MM.1S (cell line): ENCODE measurements at regions not wholly inside any gene's neighbourhood (a gene's known extent, or its start where the extent isn't known, plus 50 kb on each side); places are given as distances from the start of the nearest gene placed in this dataset.
A peak's percentile ranks its signal among the peaks of the same experiment; 100 is the strongest.

Experiments used
- DNase-seq: peaks from one replicate; pipeline ENCODE4 v3.0.0-alpha.2; 2015
- H2AFZ ChIP-seq: fragments of 300-600 bp; sonication (generic); 2 replicates; pipeline ENCODE4 v1.6.0; 2016; ENCODE audit warnings: antibody characterized with exemption, low read length
- H3F3A ChIP-seq: fragments of 300-600 bp; sonication (generic); 2 replicates; pipeline ENCODE4 v1.6.1; 2016; ENCODE audit warnings: mild to moderate bottlenecking, antibody characterized with exemption, low read length, moderate library complexity, mixed read lengths; ENCODE audit not compliant: insufficient read depth
- H3K27ac ChIP-seq: fragments of 300-600 bp; sonication (generic); 2 replicates; pipeline ENCODE4 v1.5.1; 2016; ENCODE audit warnings: mild to moderate bottlenecking, low read length
- H3K27me3 ChIP-seq: fragments of 300-600 bp; sonication (generic); replicated peaks from 2 replicates; pipeline ENCODE4 v1.6.0; 2016; ENCODE audit warnings: low read length; ENCODE audit not compliant: insufficient read depth
- H3K36me3 ChIP-seq: fragments of 300-600 bp; sonication (generic); replicated peaks from 2 replicates; pipeline ENCODE4 v1.6.1; 2016; ENCODE audit warnings: mild to moderate bottlenecking, low read length, mixed read lengths; ENCODE audit not compliant: insufficient read depth
- H3K4me1 ChIP-seq: fragments of 300-600 bp; sonication (generic); 2 replicates; pipeline ENCODE4 v1.6.1; 2016; ENCODE audit warnings: low read length, mixed read lengths
- H3K4me2 ChIP-seq: fragments of 300-600 bp; sonication (generic); 2 replicates; pipeline ENCODE4 v1.6.0; 2016; ENCODE audit warnings: low read depth, low read length
- H3K4me3 ChIP-seq: fragments of 300-600 bp; sonication (generic); 2 replicates; pipeline ENCODE4 v1.5.1; 2016; ENCODE audit warnings: low read length, mixed read lengths
- H3K79me2 ChIP-seq: fragments of 300-600 bp; sonication (generic); 2 replicates; pipeline ENCODE4 v1.6.1; 2016; ENCODE audit warnings: mixed run types, low read length, mixed read lengths
- H3K9ac ChIP-seq: fragments of 300-600 bp; sonication (generic); 2 replicates; pipeline ENCODE4 v1.6.1; 2016; ENCODE audit warnings: low read length, mixed read lengths
- H3K9me2 ChIP-seq: fragments of 300-600 bp; sonication (generic); replicated peaks from 2 replicates; pipeline ENCODE4 v1.6.1; 2016; ENCODE audit warnings: mild to moderate bottlenecking, low read length, mixed read lengths; ENCODE audit not compliant: insufficient read depth
- H3K9me3 ChIP-seq: fragments of 300-600 bp; sonication (generic); replicated peaks from 2 replicates; pipeline ENCODE4 v1.6.1; 2016; ENCODE audit warnings: mild to moderate bottlenecking, low read length, mixed read lengths; ENCODE audit not compliant: insufficient read depth
- H4K20me1 ChIP-seq: fragments of 300-600 bp; sonication (generic); 2 replicates; pipeline ENCODE4 v1.6.1; 2016; ENCODE audit warnings: mild to moderate bottlenecking, low read length, moderate library complexity, mixed read lengths; ENCODE audit not compliant: insufficient read depth
- EZH2 ChIP-seq: fragments of 300-600 bp; sonication (generic); optimal IDR thresholded peaks from 2 replicates; pipeline ENCODE3; 2017; ENCODE audit warnings: low read depth, mild to moderate bottlenecking, antibody characterized with exemption, low read length, mixed read lengths
- EZH2phosphoT487 ChIP-seq: fragments of 300-600 bp; sonication (generic); IDR thresholded peaks from 2 replicates; pipeline ENCODE4 v1.6.1; 2018; ENCODE audit warnings: antibody characterized with exemption, low read length
- TF ChIP-seq, protein P1 (sequence below): fragments of 300-600 bp; sonication (generic); IDR thresholded peaks from 2 replicates; pipeline ENCODE4 v1.5.1; 2016; ENCODE audit warnings: antibody characterized with exemption, low read length, mixed read lengths

DNA sequence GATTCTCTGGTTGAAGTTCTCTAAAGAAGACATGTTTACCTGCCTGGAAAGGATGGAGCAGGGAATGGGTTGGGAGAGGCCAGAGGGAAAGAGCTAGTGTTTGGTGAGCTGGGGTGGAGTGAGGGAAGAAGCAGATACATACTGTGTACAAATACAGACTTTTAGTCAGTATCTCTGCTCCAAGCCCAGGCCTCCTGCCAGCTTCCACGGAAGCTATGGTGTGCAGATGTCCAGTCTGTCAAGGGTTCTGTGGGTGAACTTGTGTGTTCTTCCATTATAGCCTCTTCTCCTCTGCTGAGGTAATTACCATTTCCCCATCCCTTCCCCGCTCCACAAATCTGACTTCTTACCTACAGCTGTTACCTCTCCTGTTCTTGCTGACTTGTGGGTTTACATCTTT lies 208.6 kb downstream of the HRH4 start:
- no peaks in the 10 kb centered on the region for H3K79me2 ChIP-seq
- H3K27me3 ChIP-seq: peaks cover 4% of the 10 kb centered on the region; the same call in 1 of the 2 replicates
- no peak overlapping the region for H3K9ac ChIP-seq
- no peaks in the 10 kb centered on the region for H3K36me3 ChIP-seq
- no peaks in the 10 kb centered on the region for H4K20me1 ChIP-seq
- no peaks in the 10 kb centered on the region for H3K9me2 ChIP-seq
- H3K4me1 ChIP-seq: peaks cover 6% of the 10 kb centered on the region
- no peak for DNase-seq
- TF ChIP-seq EZH2phosphoT487 (no peak), EZH2 (no peak)
- TF ChIP-seq, protein P1, sequence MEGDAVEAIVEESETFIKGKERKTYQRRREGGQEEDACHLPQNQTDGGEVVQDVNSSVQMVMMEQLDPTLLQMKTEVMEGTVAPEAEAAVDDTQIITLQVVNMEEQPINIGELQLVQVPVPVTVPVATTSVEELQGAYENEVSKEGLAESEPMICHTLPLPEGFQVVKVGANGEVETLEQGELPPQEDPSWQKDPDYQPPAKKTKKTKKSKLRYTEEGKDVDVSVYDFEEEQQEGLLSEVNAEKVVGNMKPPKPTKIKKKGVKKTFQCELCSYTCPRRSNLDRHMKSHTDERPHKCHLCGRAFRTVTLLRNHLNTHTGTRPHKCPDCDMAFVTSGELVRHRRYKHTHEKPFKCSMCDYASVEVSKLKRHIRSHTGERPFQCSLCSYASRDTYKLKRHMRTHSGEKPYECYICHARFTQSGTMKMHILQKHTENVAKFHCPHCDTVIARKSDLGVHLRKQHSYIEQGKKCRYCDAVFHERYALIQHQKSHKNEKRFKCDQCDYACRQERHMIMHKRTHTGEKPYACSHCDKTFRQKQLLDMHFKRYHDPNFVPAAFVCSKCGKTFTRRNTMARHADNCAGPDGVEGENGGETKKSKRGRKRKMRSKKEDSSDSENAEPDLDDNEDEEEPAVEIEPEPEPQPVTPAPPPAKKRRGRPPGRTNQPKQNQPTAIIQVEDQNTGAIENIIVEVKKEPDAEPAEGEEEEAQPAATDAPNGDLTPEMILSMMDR: no peak
- H3K9me3 ChIP-seq: no peaks in the 10 kb centered on the region
- H3K27ac ChIP-seq: no peak overlapping the region
- 0 out of 2 replicates have a peak, but pooled peaks cover 2% of the 10 kb centered on the region for H3F3A ChIP-seq
- no peak overlapping the region for H3K4me3 ChIP-seq
- H3K4me2 ChIP-seq: no peak overlapping the region
- H2AFZ ChIP-seq: no peak overlapping the region

DNA sequence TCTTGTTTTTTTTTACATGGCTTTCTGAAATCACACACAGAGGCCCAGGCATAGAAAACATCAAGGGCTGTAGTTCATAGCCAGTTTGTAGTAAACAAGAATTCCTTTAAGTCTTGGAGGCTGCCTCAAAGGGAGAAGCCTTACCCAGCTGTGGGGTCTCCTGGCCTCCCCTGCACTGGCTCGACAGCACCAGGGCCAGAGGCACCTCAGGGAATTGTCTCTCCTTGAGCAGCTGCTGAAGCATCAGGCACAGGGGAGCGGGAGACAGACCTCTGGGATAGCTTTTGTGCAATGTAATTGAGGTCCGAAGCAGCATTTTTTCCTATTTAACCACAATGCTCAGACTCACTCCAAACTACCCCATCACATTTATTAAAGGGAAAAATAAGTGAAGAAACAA lies 209.1 kb downstream of the HRH4 start:
- H3K27me3 ChIP-seq: no peaks in the 10 kb centered on the region
- H3K4me1 ChIP-seq: peaks cover 8% of the 10 kb centered on the region
- H3K36me3 ChIP-seq: no peaks in the 10 kb centered on the region
- no peaks in the 10 kb centered on the region for H3K9me2 ChIP-seq
- peaks cover 6% of the 10 kb centered on the region; the same call in 1 of the 2 replicates for H3F3A ChIP-seq
- TF ChIP-seq EZH2 (no peak), EZH2phosphoT487 (no peak)
- TF ChIP-seq, protein P1: no peak
- H2AFZ ChIP-seq: no peak overlapping the region
- no peak overlapping the region for H3K27ac ChIP-seq
- no peaks in the 10 kb centered on the region for H3K9me3 ChIP-seq
- H3K79me2 ChIP-seq: no peaks in the 10 kb centered on the region
- H3K9ac ChIP-seq: no peak overlapping the region
- H4K20me1 ChIP-seq: no peaks in the 10 kb centered on the region
- no peak overlapping the region for H3K4me3 ChIP-seq
- no peak for DNase-seq
- no peak overlapping the region for H3K4me2 ChIP-seq

DNA sequence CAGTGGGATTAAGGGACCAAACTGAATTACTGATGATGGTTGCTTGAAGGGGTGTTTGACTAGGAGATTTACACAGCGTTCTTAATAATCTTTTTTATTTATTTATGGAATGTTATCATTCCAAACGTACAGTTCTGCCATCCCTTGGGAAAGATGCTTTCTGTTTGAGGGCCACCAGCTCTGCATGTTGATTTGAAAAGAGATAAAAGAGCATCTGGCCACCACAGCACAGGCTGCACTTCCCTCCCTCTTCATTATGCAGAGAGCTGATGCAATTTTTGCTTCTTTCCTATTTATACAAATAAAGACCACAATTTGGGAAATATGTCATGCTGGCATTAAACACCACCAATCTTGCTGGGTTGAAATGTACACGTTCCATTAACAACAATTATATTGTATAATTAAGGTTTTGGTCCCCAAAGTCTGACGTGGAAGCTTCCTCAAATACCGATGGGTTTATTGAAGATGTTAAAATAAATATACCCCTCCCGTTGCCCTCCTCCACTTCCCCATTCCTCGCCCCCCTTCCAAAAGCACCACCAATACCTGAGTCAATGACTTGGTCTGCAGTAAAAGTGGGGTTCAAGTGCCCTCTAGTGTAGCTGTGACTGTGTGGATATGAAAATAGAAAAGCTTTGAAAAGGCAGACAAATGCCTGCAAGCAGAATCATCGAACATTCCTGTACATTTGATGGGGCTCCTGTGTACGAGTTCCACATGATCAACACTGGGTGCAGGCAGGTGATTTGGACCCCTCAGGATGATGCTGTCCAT lies 211.9 kb downstream of the HRH4 start:
- no peak for DNase-seq
- Histone ChIP-seq H3K9me2 (no peaks in the 10 kb centered on the region), H3K9me3 (no peaks in the 10 kb centered on the region), H3K27ac (no peak overlapping the region), H3K4me3 (no peak overlapping the region), H4K20me1 (no peaks in the 10 kb centered on the region), H3K36me3 (no peaks in the 10 kb centered on the region), H3K4me1 (peaks cover 13% of the 10 kb centered on the region), H3K27me3 (no peaks in the 10 kb centered on the region), H2AFZ (no peak overlapping the region), H3K79me2 (no peaks in the 10 kb centered on the region), H3K4me2 (no peak overlapping the region), H3K9ac (no peak overlapping the region), H3F3A (peaks cover 11% of the 10 kb centered on the region)
- no peak for TF ChIP-seq EZH2
- TF ChIP-seq, protein P1: peak; percentile 10; the same call in 1 of the 2 replicates
- no peak for TF ChIP-seq EZH2phosphoT487
